ENCODE measurements at regions not wholly inside any gene's neighbourhood (a gene's known extent, or its start where the extent isn't known, plus 50 kb on each side); places are given as distances from the start of the nearest gene placed in this dataset.

- Mint-ChIP-seq H3K9me3 (no peaks in the 10 kb centered on the region), H3K27ac (no peak overlapping the region), H3K4me1 (0 out of 2 replicates have a peak, but pooled peaks cover 3% of the 10 kb centered on the region), H3K27me3 (ENCODE audit: low read depth) (no peaks in the 10 kb centered on the region), H3K36me3 (no peaks in the 10 kb centered on the region), H3K4me3 (no peak overlapping the region)
- TF ChIP-seq ESRRA (CRISPR knock-in tag; IDR thresholded peaks at IDR 0.05; ENCODE audit: borderline replicate concordance) = no peak
- no peak for TF ChIP-seq NR3C1 (CRISPR knock-in tag; conservative IDR thresholded peaks at IDR 0.05; ENCODE audit: low read depth)
- TF ChIP-seq PRRX2 (CRISPR knock-in tag; IDR thresholded peaks at IDR 0.05) = no peak
- no peak for TF ChIP-seq PREB (CRISPR knock-in tag; IDR thresholded peaks at IDR 0.05; ENCODE audit: borderline replicate concordance)
- no peak for TF ChIP-seq MXD4 (CRISPR knock-in tag; IDR thresholded peaks at IDR 0.05; ENCODE audit: borderline replicate concordance)
- TF ChIP-seq RORB (CRISPR knock-in tag; IDR thresholded peaks at IDR 0.05) = no peak
- no peak for TF ChIP-seq CTCF (IDR thresholded peaks at IDR 0.05)
- no peak for TF ChIP-seq FOXP4 (CRISPR knock-in tag; IDR thresholded peaks at IDR 0.05)
- TF ChIP-seq, protein P1, sequence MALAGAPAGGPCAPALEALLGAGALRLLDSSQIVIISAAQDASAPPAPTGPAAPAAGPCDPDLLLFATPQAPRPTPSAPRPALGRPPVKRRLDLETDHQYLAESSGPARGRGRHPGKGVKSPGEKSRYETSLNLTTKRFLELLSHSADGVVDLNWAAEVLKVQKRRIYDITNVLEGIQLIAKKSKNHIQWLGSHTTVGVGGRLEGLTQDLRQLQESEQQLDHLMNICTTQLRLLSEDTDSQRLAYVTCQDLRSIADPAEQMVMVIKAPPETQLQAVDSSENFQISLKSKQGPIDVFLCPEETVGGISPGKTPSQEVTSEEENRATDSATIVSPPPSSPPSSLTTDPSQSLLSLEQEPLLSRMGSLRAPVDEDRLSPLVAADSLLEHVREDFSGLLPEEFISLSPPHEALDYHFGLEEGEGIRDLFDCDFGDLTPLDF (CRISPR knock-in tag; IDR thresholded peaks at IDR 0.05) = no peak
- no peak for TF ChIP-seq CREB1 (CRISPR knock-in tag; IDR thresholded peaks at IDR 0.05)
- TF ChIP-seq STAT6 (CRISPR knock-in tag; conservative IDR thresholded peaks at IDR 0.05; ENCODE audit: low read depth) = no peak
- TF ChIP-seq NFE2L1 (CRISPR knock-in tag; IDR thresholded peaks at IDR 0.05) = no peak
- no peak for TF ChIP-seq NFATC4 (CRISPR knock-in tag; IDR thresholded peaks at IDR 0.05)
- no peak for TF ChIP-seq ATF1 (CRISPR knock-in tag; IDR thresholded peaks at IDR 0.05)
- TF ChIP-seq NR2C2 (CRISPR knock-in tag; IDR thresholded peaks at IDR 0.05) = no peak
- TF ChIP-seq SMAD4 (CRISPR knock-in tag; IDR thresholded peaks at IDR 0.05) = no peak
- TF ChIP-seq EMX1 (CRISPR knock-in tag; IDR thresholded peaks at IDR 0.05) = no peak
- ChIA-PET CTCF (interaction anchor here (1.3 kb wide), 1 partner anchor 30 kb away, joined by 4 read pairs; no protein-coding TSS in a partner anchor), POLR2A (interaction anchor here (0.6 kb wide), 1 partner anchor 1451 kb away, joined by 3 read pairs; no protein-coding TSS in a partner anchor)
- ATAC-seq (no peak), DNase-seq (ENCODE audit: low spot score) (no peak)
Observed at GRCh38 chr10:59434463-59435321, 72.3 kb upstream of the FAM13C start.
